Lower leg skin (tissue), 4 donors: ENCODE measurements at regions not wholly inside any gene's neighbourhood (a gene's known extent, or its start where the extent isn't known, plus 50 kb on each side); places are given as distances from the start of the nearest gene placed in this dataset.
"Not testable (repeated sequence)": the region's sequence is repeated elsewhere in the genome, so short reads cannot be mapped to it uniquely, and the experiment has no call there.

Experiments used
- DNase-seq, 2 donors: peaks; one replicate each; pipeline ENCODE4 v3.0.0-alpha.2; 2019; ENCODE audit warnings: low spot score in 2 of 2
- H3K4me3 ChIP-seq: fragments of 200-600 bp; sonication (generic); 2 replicates; pipeline ENCODE4 v1.5.1; 2017; ENCODE audit warnings: mild to moderate bottlenecking, low read depth; ENCODE audit not compliant: poor library complexity, severe bottlenecking
- POLR2A ChIP-seq, 2 donors: fragments of 450-650 bp; IDR thresholded peaks; one replicate each; pipeline ENCODE4 v1.6.1; 2016 to 2017; ENCODE audit warnings: antibody characterized with exemption in 2 of 2, mild to moderate bottlenecking in 1 of 2, moderate library complexity in 1 of 2
- WGBS, 2 donors: methylation state at CpG; one replicate each; pipeline ENCODE4 v1.1.5; 2018; 5-methylcytosine and 5-hydroxymethylcytosine counted together
- intact Hi-C: fragments of 100-400 bp; cut with DNase I; formaldehyde crosslinking; loops from one replicate; pipeline ENCODE4 v1.15.0; 2023; ENCODE audit warnings: low total_unique reads
- TF ChIP-seq, protein P1 (sequence below), 3 donors: fragments of 450-650 bp; IDR thresholded peaks; one replicate each; pipeline ENCODE4 v1.5.1; 2016; ENCODE audit warnings: antibody characterized with exemption in 3 of 3, mild to moderate bottlenecking in 3 of 3, moderate library complexity in 2 of 3

DNA sequence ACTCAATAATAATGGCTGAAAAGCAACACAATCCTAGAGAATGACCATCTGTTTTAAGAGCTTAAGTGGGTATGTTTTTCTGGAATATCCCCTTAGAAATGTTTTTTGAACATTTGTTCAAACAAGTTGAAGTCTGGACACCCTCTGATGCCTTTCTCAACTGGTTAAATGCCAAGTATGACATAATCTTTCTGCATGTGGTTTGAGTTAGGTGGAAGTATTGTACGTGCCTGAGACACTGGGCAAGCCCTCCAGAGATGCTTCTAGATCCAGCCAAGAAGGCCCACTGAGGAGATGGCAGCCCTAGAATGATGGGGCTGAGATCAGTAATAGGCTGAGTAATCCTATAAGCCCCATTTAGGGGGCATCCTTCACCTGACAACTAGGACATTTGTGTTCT, 493.1 kb downstream of the MAGEE1 start:
- no peak for DNase-seq
- no peak overlapping the region for H3K4me3 ChIP-seq
- TF ChIP-seq, protein P1, sequence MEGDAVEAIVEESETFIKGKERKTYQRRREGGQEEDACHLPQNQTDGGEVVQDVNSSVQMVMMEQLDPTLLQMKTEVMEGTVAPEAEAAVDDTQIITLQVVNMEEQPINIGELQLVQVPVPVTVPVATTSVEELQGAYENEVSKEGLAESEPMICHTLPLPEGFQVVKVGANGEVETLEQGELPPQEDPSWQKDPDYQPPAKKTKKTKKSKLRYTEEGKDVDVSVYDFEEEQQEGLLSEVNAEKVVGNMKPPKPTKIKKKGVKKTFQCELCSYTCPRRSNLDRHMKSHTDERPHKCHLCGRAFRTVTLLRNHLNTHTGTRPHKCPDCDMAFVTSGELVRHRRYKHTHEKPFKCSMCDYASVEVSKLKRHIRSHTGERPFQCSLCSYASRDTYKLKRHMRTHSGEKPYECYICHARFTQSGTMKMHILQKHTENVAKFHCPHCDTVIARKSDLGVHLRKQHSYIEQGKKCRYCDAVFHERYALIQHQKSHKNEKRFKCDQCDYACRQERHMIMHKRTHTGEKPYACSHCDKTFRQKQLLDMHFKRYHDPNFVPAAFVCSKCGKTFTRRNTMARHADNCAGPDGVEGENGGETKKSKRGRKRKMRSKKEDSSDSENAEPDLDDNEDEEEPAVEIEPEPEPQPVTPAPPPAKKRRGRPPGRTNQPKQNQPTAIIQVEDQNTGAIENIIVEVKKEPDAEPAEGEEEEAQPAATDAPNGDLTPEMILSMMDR (IDR thresholded peaks at IDR 0.05), result no peak
- no peak for TF ChIP-seq POLR2A (IDR thresholded peaks at IDR 0.05)
- intact Hi-C loops, result no loop called here
- WGBS, 2 donors, result 13 to 29% methylated on average over 1 of the region's 1 CpG

DNA sequence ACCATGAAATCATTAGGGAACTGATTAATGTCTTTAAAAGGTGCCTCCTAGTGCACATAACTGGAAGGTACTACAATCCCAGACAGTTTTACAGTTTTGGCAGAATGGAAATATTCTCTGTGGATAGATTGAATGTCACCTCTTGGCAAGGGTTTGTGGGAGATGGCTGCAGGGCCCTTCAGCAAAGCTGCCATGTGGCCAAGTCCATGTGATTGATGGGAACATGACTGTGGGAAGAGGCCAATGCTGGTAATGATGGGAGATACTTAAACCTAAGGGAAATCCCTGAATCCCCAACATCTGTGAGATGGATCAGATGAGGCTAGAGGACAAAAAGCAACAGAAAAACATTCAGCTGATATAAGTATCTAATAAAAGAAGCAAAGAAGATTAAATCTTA, 493.7 kb downstream of the MAGEE1 start:
- no peak for DNase-seq
- intact Hi-C loops, result no loop called here
- no peak for TF ChIP-seq POLR2A (IDR thresholded peaks at IDR 0.05)
- TF ChIP-seq, protein P1 (IDR thresholded peaks at IDR 0.05), result no peak
- no peak overlapping the region for H3K4me3 ChIP-seq

DNA sequence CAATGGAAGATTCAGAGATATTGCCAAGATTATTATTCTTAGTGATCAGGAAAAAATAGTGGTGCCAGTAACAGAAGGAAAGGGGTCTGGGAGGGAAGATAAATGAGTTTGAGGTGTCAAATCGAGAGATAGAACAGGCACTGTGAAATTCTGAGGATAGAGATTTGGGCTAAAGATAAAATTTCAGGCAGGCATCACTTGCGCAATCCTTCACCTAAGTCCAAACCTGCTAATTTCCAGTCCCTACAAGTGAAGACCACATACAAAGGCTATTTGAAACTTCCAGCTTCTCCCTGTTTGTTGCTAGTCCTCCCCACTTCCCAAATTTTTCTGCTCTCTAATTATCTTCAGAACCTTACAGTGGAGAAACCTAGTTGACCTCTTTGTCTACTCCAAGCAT, 494.6 kb downstream of the MAGEE1 start:
- DNase-seq, result no peak
- intact Hi-C loops, result no loop called here
- TF ChIP-seq, protein P1 (IDR thresholded peaks at IDR 0.05), result no peak
- no peak for TF ChIP-seq POLR2A (IDR thresholded peaks at IDR 0.05)
- 67 to 79% methylated on average over 2 of the region's 2 CpGs for WGBS, 2 donors
- no peak overlapping the region for H3K4me3 ChIP-seq

DNA sequence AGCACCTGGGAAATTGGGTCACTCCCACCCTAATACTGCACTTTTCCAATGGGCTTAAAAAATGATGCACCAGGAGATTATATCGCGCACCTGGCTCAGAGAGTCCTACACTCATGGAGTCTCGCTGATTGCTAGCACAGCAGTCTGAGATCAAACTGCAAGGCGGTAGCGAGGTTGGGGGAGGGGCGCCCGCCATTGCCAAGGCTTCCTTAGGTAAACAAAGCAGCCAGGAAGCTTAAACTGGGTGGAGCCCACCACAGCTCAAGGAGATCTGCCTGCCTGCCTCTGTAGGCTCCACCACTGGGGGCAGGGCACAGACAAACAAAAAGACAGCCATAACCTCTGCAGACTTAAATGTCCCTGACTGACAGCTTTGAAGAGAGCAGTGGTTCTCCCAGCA, 497.1 kb downstream of the MAGEE1 start:
- intact Hi-C loops, H3K4me3 ChIP-seq, DNase-seq: not testable (repeated sequence)
- 67 to 82% methylated on average over 7 of the region's 7 CpGs for WGBS, 2 donors

DNA sequence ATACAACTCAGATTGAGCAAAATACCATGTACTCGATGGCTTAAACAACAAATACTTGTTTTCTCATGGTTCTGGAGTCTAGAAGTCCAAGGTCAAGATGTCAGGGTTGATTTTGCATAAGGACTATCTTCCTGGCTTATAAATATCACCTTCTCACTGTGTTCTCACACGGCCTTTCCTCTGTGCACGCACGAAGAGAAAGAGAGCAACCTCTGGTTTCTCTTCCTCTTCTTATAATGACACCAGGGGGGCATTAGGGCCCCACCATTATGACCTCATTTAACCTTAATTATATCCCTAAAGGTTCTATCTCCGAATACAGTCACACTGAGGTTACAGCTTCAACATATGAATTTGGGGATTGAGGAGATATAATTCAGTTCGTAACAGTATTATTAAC, 504.0 kb downstream of the MAGEE1 start:
- no peak overlapping the region for H3K4me3 ChIP-seq
- intact Hi-C loops, result no loop called here
- DNase-seq, result no peak
- TF ChIP-seq POLR2A (IDR thresholded peaks at IDR 0.05), result no peak
- TF ChIP-seq, protein P1 (IDR thresholded peaks at IDR 0.05), result no peak
- WGBS, 2 donors, result 78 to 82% methylated on average over 6 of the region's 6 CpGs

DNA sequence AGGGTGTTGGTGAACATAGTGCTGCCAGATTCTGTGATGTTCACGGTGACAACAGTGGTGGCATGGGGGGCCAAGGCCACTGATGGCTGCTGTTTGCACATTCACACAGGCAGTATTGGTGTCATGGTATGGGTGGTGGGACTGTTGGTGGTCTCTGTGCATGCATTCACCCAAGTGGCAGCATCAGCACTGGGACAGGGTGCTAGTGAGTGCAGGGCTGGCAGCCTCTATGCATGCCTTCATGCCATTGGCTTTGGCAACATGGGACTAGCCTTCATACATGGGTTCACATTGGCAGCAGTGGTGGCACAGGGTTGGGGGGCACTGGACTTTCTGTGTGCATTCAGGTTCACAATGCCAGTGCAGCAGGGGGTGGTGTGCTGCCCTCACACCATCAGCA, 489.7 kb upstream of the FGF16 start:
- DNase-seq, result no peak
- intact Hi-C loops, result no loop called here
- no peak for TF ChIP-seq POLR2A (IDR thresholded peaks at IDR 0.05)
- TF ChIP-seq, protein P1 (IDR thresholded peaks at IDR 0.05), result no peak
- H3K4me3 ChIP-seq, result no peak overlapping the region
- WGBS, 2 donors, result 89% methylated on average over 1 of the region's 1 CpG; no CpG with 5 or more reads in 1 of the 2 donors
